WERI-Rb-1 (cell line): ENCODE measurements at regions not wholly inside any gene's neighbourhood (a gene's known extent, or its start where the extent isn't known, plus 50 kb on each side); places are given as distances from the start of the nearest gene placed in this dataset.

Source experiments
- DNase-seq: peaks from one replicate; pipeline ENCODE4 v3.0.0-alpha.2; 2020
- H3K27ac ChIP-seq: fragments of 250-450 bp; sonication (Bioruptor Pico); 2 replicates; pipeline ENCODE4 v1.5.1; 2020; ENCODE audit warnings: mild to moderate bottlenecking, moderate library complexity
- H3K27me3 ChIP-seq: fragments of 250-450 bp; sonication (Bioruptor Pico); 2 replicates; pipeline ENCODE4 v1.5.1; 2021; ENCODE audit warnings: mild to moderate bottlenecking, low read depth, moderate library complexity; ENCODE audit not compliant: insufficient read depth, severe bottlenecking
- H3K36me3 ChIP-seq: fragments of 250-450 bp; sonication (Bioruptor Pico); 2 replicates; pipeline ENCODE4 v1.5.1; 2020; ENCODE audit warnings: mild to moderate bottlenecking, moderate library complexity
- H3K4me3 ChIP-seq: 2 replicates; pipeline ENCODE4 v1.5.1; 2011; ENCODE audit warnings: low read depth, mild to moderate bottlenecking, control low read depth, low read length
- H3K9me3 ChIP-seq: fragments of 250-450 bp; sonication (Bioruptor Pico); 2 replicates; pipeline ENCODE4 v1.5.1; 2021; ENCODE audit warnings: mild to moderate bottlenecking, moderate library complexity; ENCODE audit not compliant: severe bottlenecking
- CTCF ChIP-seq: IDR thresholded peaks from 2 replicates; pipeline ENCODE4 v1.5.1; 2011; ENCODE audit warnings: low read depth, mild to moderate bottlenecking, control low read depth, inconsistent platforms, low read length

GRCh38 chr2:204367466-204367865, 177.8 kb upstream of the PARD3B start:
- no peak for TF ChIP-seq CTCF
- Histone ChIP-seq H3K27me3 (no peaks in the 10 kb centered on the region), H3K36me3 (no peaks in the 10 kb centered on the region), H3K4me3 (no peak overlapping the region), H3K9me3 (no peaks in the 10 kb centered on the region), H3K27ac (no peak overlapping the region)
- no peak for DNase-seq

- no peak overlapping the region for H3K4me3 ChIP-seq
- no peaks in the 10 kb centered on the region for H3K9me3 ChIP-seq
- no peak for DNase-seq
- H3K27me3 ChIP-seq: no peaks in the 10 kb centered on the region
- TF ChIP-seq CTCF: no peak
- H3K36me3 ChIP-seq: no peaks in the 10 kb centered on the region
- no peak overlapping the region for H3K27ac ChIP-seq
Measured at GRCh38 chr2:204370172-204370718, 175.0 kb upstream of the PARD3B start.

- H3K4me3 ChIP-seq: no peak overlapping the region
- DNase-seq: no peak
- no peaks in the 10 kb centered on the region for H3K36me3 ChIP-seq
- H3K9me3 ChIP-seq: no peaks in the 10 kb centered on the region
- no peaks in the 10 kb centered on the region for H3K27me3 ChIP-seq
- TF ChIP-seq CTCF: no peak
- no peak overlapping the region for H3K27ac ChIP-seq
Measured at GRCh38 chr2:204373942-204374341, 171.3 kb upstream of the PARD3B start.

GRCh38 chr2:204380141-204380881, 165.0 kb upstream of the PARD3B start:
- no peaks in the 10 kb centered on the region for H3K9me3 ChIP-seq

GRCh38 chr2:204386668-204387067, 158.6 kb upstream of the PARD3B start:
- H3K27ac ChIP-seq: no peak overlapping the region
- no peaks in the 10 kb centered on the region for H3K27me3 ChIP-seq
- no peak overlapping the region for H3K4me3 ChIP-seq
- TF ChIP-seq CTCF: no peak
- H3K36me3 ChIP-seq: no peaks in the 10 kb centered on the region
- DNase-seq: no peak
- no peaks in the 10 kb centered on the region for H3K9me3 ChIP-seq

More at GRCh38 chr2:204380141-204380881, 165.0 kb upstream of the PARD3B start:
- H3K27ac ChIP-seq: no peak overlapping the region
- H3K27me3 ChIP-seq: no peaks in the 10 kb centered on the region
- no peak for DNase-seq
- H3K36me3 ChIP-seq: no peaks in the 10 kb centered on the region
- no peak overlapping the region for H3K4me3 ChIP-seq
- TF ChIP-seq CTCF: no peak
